ENCODE measurements at regions not wholly inside any gene's neighbourhood (a gene's known extent, or its start where the extent isn't known, plus 50 kb on each side); places are given as distances from the start of the nearest gene placed in this dataset.

DNA sequence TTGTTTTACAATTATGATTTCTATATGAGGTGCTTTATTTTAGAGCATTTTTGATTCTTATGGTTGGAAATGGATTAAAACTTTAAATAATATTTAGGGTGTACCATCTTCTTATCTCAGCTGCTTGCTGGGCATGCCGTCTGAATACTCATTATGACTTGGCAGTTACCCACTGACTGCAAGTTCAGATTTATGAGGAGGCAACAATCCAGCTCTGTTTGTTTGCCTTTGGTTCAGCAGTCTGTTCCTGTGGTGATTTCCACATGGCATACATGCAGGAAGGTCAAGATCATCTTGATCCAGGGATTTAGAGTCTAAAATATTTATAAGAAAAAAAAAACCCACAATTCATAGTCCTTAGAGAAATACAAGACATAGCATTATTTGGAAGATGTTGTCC lies 1254.5 kb upstream of the NUDT12 start:
- no peak overlapping the region for H3K27ac ChIP-seq
- TF ChIP-seq, protein P1, sequence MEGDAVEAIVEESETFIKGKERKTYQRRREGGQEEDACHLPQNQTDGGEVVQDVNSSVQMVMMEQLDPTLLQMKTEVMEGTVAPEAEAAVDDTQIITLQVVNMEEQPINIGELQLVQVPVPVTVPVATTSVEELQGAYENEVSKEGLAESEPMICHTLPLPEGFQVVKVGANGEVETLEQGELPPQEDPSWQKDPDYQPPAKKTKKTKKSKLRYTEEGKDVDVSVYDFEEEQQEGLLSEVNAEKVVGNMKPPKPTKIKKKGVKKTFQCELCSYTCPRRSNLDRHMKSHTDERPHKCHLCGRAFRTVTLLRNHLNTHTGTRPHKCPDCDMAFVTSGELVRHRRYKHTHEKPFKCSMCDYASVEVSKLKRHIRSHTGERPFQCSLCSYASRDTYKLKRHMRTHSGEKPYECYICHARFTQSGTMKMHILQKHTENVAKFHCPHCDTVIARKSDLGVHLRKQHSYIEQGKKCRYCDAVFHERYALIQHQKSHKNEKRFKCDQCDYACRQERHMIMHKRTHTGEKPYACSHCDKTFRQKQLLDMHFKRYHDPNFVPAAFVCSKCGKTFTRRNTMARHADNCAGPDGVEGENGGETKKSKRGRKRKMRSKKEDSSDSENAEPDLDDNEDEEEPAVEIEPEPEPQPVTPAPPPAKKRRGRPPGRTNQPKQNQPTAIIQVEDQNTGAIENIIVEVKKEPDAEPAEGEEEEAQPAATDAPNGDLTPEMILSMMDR (conservative IDR thresholded peaks at IDR 0.05): no peak

GRCh38 chr5:104815212-104815611 lies 1252.6 kb upstream of the NUDT12 start:
- TF ChIP-seq, protein P1 (conservative IDR thresholded peaks at IDR 0.05): no peak
- no peak overlapping the region for H3K27ac ChIP-seq

- no peak overlapping the region for H3K27ac ChIP-seq
- TF ChIP-seq, protein P1 (conservative IDR thresholded peaks at IDR 0.05): peak; percentile 78
Measured at GRCh38 chr5:104800440-104801048, 1238.0 kb upstream of the NUDT12 start.

GRCh38 chr5:104793755-104794080 lies 1231.1 kb upstream of the NUDT12 start:
- H3K27ac ChIP-seq: no peak overlapping the region
- TF ChIP-seq, protein P1 (conservative IDR thresholded peaks at IDR 0.05): no peak

DNA sequence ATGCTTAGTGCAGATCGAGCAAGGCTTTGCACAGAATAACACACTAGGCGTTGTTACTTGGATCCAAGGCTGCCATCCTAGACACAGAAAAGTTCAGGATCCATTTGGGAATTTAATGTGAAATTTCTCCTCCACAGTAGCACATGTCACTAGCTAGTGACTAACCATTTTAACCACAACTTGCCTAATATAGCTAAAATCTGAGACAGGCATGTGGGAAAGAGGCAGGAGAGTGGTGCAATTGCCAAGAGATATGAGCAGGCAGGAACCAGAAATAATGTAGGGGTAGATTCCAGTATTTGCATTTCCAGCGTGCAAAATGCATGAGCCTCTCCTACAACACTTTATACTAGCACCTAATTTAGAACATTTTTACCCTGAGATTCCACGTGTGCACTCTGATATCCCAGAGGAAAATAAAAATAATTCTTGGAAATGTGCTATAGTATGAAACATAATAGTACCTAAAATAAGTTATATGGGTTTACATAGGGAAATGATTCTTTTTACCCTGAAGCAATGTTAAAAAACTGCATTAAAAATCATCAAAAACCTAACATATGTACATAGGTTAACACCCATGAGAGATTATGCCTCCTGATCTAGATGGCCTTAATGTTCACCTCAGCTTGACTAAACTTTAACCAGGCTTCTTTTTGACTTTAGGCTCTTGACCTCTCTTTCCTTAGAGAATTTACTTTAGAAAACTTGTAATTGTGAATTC lies 1230.6 kb upstream of the NUDT12 start:
- H3K27ac ChIP-seq: no peak overlapping the region
- TF ChIP-seq, protein P1 (conservative IDR thresholded peaks at IDR 0.05): no peak

DNA sequence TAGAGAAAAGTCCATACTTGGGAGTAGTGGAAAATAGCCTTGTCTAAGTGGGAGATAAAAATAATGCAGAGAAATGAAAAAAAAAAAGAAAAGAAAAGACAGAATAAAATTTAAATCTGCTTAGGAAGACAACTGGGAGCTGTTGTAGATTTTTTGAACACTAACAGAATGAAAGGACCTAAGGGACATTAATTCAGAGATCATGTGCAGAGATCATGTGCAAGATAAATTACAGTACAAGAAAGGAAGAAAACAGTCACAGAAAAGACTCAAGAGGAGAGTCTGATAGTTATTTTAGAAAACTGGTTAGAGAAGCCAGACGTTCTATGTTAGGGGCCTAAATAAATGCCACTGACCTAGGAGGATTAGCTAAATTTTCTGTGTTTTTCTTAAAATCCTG lies 1226.8 kb upstream of the NUDT12 start:
- TF ChIP-seq, protein P1 (conservative IDR thresholded peaks at IDR 0.05): no peak
- no peak overlapping the region for H3K27ac ChIP-seq

DNA sequence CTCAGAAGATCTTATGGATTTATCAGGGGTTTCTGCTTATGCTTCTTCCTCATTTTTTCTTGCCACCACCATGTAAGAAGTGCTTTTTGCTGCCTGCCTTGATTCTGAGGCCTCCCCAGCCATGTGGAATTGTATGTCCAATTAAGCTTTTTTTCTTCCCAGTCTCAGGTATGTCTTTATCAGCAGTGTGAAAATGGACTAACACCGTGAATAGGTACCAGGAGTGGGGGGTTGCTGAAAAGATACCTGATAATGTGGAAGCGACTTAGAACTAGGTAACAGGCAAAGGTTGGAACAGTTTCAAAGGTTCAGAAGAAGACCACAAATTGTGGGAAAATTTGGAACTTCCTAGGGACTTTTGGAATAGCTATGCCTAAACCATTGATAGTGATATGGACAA lies 1222.5 kb upstream of the NUDT12 start:
- TF ChIP-seq, protein P1 (conservative IDR thresholded peaks at IDR 0.05): no peak
- H3K27ac ChIP-seq: no peak overlapping the region

Measured in VCaP (cell line).